C4-2B (cell line): ENCODE measurements at regions not wholly inside any gene's neighbourhood (a gene's known extent, or its start where the extent isn't known, plus 50 kb on each side); places are given as distances from the start of the nearest gene placed in this dataset.
"Not testable (repeated sequence)": the region's sequence is repeated elsewhere in the genome, so short reads cannot be mapped to it uniquely, and the experiment has no call there.

ENCODE experiments used
- H3K27ac ChIP-seq: fragments of 450-650 bp; 2 replicates; pipeline ENCODE4 v1.5.1; 2017
- ZFX ChIP-seq: fragments of 450-650 bp; IDR thresholded peaks from 2 replicates; pipeline ENCODE4 v1.6.1; 2017
- TF ChIP-seq, protein P1 (sequence below): fragments of 450-650 bp; conservative IDR thresholded peaks from 2 replicates; pipeline ENCODE4 v1.5.1; 2017; ENCODE audit warnings: mild to moderate bottlenecking

DNA sequence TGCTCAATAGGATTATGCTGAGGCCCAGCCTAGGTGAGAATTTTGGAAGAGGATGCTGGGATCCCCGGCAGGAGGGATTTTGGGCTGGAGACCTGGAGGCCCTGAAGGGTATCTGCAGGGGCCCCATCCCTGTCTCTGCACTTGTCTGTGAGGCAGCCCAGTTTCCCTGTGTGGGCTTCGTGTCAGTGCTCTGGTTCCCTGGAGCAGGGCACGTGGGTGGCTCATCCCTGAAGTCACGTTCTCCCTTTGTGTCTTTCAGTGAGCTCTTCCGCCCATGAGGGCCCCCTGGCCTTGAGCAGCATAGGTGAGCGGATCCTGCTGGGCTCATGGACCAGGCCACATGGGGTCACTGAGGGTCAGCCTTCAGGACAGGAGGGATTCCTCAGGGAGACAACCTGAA is 217.9 kb downstream of the SNRPN start:
- no peak overlapping the region for H3K27ac ChIP-seq
- no peak for TF ChIP-seq ZFX
- TF ChIP-seq, protein P1, sequence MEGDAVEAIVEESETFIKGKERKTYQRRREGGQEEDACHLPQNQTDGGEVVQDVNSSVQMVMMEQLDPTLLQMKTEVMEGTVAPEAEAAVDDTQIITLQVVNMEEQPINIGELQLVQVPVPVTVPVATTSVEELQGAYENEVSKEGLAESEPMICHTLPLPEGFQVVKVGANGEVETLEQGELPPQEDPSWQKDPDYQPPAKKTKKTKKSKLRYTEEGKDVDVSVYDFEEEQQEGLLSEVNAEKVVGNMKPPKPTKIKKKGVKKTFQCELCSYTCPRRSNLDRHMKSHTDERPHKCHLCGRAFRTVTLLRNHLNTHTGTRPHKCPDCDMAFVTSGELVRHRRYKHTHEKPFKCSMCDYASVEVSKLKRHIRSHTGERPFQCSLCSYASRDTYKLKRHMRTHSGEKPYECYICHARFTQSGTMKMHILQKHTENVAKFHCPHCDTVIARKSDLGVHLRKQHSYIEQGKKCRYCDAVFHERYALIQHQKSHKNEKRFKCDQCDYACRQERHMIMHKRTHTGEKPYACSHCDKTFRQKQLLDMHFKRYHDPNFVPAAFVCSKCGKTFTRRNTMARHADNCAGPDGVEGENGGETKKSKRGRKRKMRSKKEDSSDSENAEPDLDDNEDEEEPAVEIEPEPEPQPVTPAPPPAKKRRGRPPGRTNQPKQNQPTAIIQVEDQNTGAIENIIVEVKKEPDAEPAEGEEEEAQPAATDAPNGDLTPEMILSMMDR, result no peak

DNA sequence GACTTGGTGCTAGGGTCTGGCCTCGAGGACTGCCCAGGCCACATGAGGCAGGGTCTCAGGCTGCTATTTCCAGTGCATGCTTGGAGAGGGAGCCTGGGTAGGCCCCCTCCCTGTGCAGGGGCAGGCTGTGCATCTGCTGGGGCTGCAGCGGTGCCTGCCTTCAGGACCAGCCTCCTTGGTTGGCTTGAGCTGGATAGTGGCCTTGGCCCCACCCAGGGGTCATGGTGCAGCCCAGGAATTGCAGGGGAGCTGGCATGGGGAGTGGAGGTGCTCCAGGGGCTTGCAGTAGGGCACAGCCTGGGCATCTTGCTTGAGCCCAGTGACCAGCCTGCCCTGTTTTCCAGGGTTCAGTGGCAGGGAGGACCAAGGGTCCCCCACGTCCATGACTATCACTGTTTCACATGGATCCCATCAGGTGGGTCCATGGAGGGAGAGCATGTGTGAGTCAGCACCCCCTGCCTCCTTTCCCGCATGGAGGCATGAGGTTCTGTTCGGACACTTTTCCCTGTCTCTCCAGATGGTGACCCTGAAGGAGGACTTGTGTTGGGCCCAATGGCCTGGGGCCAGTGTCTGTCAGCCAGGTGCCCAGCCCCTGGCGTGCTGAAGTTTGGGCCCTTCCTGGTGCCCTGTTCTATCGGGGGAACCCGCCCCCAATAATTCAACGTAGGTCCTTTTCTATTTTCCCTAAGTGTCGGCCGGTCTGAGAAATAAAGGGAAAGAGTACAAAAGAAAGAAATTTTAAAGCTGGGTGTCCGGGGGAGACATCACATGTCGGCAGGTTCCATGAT is 218.6 kb downstream of the SNRPN start:
- TF ChIP-seq, protein P1, result no peak
- no peak for TF ChIP-seq ZFX
- H3K27ac ChIP-seq, result no peak overlapping the region

DNA sequence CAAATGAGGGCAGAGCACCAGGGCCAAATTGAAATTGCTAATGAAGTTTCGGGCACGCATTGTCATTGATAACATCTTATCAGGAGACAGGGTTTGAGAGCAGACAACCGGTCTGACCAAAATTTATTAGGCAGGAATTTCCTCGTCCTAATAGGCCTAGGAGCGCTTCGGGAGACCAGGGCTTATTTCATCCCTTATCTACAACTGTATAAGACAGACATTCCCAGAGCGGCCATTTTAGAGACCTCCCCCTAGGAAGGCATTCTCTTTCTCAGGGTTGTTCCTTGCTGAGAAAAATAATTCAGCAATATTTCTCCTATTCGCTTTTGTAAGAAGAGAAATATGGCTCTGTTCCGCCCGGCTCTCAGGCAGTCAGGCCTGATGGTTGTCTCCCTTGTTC is 219.4 kb downstream of the SNRPN start:
- H3K27ac ChIP-seq, result not testable (repeated sequence)

DNA sequence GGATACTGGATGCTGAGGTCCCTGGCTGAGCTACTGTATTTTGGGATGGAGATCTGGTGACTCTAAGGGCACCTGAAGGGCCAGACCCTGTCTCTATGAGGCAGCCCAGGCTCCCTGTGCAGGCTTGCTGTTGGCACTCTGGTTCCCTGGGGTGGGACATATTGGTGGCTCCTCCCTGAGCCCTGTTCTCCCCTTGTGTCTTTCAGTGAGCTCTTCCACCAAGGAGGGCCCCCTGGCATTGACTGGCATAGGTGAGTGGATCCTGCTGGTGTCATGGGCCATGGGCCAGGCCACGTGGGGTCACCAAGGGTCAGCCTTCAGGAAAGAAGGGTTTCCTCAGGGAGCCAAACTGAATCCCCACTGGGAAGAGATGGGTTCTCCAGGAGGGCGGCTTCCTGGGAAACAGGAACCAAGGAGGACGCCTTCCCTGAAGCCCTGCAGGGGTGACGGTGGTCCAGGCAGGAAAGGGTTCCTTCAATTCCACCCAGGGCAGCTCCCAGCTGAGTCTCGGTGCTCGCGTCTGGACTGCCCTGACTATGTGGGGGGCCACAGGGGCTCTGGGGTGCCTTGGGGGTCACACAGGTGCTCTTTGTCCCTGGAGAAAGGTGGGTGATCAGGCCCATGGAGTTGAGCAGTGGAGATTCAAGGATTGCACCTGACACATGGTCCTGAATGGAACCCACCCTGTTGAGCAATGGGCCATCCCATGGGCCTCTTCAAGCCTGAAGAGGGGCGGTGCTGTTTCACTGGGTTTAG is 220.4 kb downstream of the SNRPN start:
- no peak for TF ChIP-seq ZFX
- TF ChIP-seq, protein P1, result no peak
- no peak overlapping the region for H3K27ac ChIP-seq

DNA sequence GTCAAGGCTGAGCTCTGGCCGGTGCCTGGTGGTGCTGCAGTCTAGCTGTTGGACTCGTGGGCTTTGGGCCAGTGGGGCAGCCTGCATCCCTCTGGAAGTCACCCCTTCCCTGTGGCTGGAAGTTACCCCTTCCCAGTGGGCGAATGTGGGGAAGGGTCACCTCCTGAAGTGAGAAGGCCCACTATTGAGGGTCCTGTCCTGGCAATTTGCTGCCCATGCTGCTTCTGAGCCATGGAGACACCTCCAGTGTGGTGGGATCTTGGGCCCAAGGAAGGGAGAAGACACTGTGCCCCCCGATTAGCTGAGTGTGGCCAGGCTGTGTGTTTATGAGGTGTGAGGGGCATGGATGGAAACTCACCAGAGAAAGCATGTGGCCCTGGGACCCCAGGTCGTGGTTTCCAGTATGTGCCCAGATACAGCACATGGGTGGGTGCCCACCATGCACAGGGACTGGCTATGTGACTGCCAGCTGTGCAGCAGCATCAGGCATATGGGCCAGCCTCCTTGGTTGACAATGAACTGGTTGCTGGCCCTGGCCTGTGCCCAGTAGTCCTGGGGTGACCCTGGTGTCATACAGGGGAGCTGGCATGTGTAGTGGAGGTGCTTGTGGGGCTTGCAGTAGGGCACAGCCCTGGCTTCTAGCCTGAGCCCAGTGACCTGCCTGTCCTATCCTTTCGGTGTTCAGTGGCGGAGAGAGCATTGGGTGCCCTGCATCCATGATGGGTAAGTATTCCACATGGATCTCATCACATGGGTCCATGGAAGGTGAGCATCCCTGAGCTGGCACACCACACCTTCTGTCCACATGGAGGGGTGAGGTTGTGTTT is 221.2 kb downstream of the SNRPN start:
- no peak overlapping the region for H3K27ac ChIP-seq
- no peak for TF ChIP-seq ZFX
- TF ChIP-seq, protein P1, result no peak

DNA sequence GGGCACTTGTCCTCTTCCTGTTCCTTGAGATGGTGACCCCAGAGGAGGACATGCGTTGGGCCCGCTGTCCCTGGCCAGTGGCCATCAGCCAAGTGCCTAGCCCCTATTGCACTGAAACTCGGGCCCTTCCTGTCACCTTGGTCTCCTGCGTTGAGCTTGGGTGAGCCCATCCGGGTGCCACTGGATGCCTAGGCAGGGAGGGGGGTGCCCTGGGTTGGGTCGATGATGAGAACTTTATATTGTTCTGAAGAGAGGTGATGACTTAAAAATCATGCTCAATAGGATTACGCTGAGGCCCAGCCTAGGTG is 221.8 kb downstream of the SNRPN start:
- TF ChIP-seq, protein P1, result no peak
- TF ChIP-seq ZFX, result no peak
- H3K27ac ChIP-seq, result no peak overlapping the region

DNA sequence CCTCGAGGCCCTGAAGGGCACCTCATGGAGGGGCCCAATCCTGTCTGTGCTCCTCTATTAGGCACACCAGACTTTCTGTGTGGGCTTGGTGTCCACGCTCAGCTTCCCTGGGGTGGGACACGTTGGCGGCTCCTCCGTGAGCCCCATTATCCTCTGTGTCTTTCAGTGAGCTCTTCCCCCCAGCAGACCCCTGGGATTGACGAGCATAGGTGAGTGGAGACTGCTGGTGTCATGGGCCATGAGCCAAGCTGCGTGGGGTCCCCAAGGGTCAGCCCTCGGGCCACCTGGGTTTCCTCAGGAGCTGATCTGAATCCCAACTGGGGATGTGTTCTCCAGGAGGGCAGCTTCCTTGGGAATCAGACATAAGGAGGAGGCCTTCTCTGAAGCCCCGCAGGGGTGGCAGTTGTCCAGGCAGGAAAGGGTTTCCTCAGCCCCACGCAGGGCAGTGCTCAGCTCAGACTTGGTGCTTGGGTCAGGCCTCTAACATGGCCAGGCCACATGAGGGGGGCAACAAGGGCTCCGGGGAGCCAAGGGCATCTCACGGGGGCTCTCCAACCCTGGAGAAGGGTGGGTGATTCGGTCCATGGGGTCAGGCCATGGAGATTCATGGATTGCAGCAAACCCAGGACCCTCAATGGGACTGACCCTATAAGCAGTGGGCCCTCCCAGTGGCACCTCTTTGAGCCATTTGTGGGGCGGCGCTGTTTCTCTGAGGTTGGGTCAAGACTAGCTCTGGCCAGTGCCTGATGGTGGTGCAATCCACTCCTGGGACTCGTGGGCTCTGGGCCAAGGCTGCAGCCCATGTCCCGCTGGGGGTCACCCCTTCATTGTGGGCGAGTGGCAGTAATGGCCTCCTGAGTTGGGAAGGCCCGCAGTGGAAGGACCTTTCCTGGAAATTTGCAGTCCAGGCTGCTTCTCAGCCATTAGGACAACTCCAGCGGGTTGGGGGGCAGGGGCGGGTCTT is 222.5 kb downstream of the SNRPN start:
- TF ChIP-seq, protein P1, result no peak
- TF ChIP-seq ZFX, result no peak

More for the DNA sequence above, 222.5 kb downstream of the SNRPN start:
- H3K27ac ChIP-seq, result no peak overlapping the region
